ENCODE measurements at regions not wholly inside any gene's neighbourhood (a gene's known extent, or its start where the extent isn't known, plus 50 kb on each side); places are given as distances from the start of the nearest gene placed in this dataset.
"Not testable (repeated sequence)": the region's sequence is repeated elsewhere in the genome, so short reads cannot be mapped to it uniquely, and the experiment has no call there.

DNA sequence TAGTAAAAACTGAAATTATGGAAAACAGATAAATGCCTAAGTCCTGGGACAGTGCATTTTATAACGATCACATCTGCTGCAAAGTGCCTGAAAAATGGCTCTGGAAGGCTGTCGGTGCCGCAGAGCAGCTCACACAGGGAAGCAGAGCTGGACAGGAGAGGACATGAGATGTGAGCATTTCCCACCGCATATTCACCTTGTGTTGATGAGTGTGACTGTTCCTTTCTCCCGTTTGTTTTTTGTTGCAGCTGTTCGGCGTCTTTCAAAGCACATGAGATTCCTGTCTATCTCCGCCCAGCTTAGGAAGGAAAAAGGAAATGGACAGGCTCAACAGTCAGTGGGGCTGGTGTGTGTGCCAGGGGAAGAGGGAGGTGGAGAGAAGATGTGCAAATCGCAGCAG lies 164.9 kb upstream of the SEMA6A start:
- DNase-seq, result no peak
- peaks cover 0 to 4% of the 10 kb centered on the region in 2 donors for H3K36me3 Mint-ChIP-seq (ENCODE audit: insufficient read depth in 2 of 2)
- H3K4me1 Mint-ChIP-seq (ENCODE audit: low read depth), result no peaks in the 10 kb centered on the region
- ATAC-seq (replicated peaks in 1 of 2), result no peak
- peaks cover 7% of the 10 kb centered on the region for H3K27me3 Mint-ChIP-seq (ENCODE audit: low read depth)
- no peak overlapping the region for H3K27ac Mint-ChIP-seq
- H3K4me3 Mint-ChIP-seq, result no peak overlapping the region
- H3K9me3 Mint-ChIP-seq, result peaks cover 7 to 8% of the 10 kb centered on the region in 2 donors

GRCh38 chr5:116738615-116739261 lies 164.1 kb upstream of the SEMA6A start:
- H3K27ac Mint-ChIP-seq, result no peak overlapping the region
- no peak for DNase-seq
- no peaks in the 10 kb centered on the region for H3K4me1 Mint-ChIP-seq (ENCODE audit: low read depth)
- peaks cover 0 to 4% of the 10 kb centered on the region in 2 donors for H3K36me3 Mint-ChIP-seq (ENCODE audit: insufficient read depth in 2 of 2)
- peaks cover 7% of the 10 kb centered on the region for H3K27me3 Mint-ChIP-seq (ENCODE audit: low read depth)
- peaks cover 3 to 4% of the 10 kb centered on the region in 2 donors for H3K9me3 Mint-ChIP-seq
- no peak overlapping the region for H3K4me3 Mint-ChIP-seq
- ATAC-seq (replicated peaks in 1 of 2), result no peak

DNA sequence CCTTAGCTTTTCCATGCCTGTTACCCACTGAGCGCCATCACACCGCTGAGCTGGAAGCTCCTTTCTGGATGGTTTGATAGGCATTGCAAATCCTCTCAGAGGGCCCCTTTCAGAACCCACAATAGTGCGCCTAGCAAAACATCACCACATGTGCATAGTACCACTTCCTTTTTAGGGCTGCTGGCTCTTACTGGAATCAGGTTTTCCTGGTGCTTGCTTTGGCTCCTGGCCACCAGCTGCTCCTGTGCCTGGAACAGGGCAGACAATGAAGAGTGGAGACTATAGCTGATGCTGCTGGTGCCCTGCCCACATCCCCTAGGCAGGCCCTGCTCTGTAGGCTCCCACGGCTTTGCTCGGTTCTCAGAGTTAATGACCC lies 163.6 kb upstream of the SEMA6A start:
- H3K9me3 Mint-ChIP-seq, result no peaks in the 10 kb centered on the region
- no peak overlapping the region for H3K27ac Mint-ChIP-seq
- no peaks in the 10 kb centered on the region for H3K36me3 Mint-ChIP-seq (ENCODE audit: insufficient read depth in 2 of 2)
- peaks cover 7% of the 10 kb centered on the region for H3K27me3 Mint-ChIP-seq (ENCODE audit: low read depth)
- ATAC-seq (replicated peaks in 1 of 2), result no peak
- no peak overlapping the region for H3K4me3 Mint-ChIP-seq
- no peaks in the 10 kb centered on the region for H3K4me1 Mint-ChIP-seq (ENCODE audit: low read depth)
- DNase-seq, result no peak

DNA sequence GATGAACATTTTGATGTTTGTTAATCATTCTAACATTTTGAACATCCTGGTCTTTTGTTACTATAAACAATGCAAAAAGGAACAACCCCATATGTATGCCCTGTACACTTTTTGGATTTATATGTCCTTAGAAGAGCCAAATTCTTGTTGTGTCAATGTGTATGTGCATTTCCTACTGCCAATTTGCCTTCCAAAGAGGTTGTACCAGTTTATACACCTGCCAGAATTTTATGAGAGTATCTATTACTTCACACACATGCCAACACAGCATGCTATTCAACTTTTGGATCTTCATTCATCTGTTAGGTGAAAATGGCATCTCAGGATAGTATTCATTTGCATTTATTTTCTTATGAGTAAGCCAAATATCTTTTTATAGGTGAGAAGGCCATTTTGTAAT lies 162.0 kb upstream of the SEMA6A start:
- DNase-seq (no peak), ATAC-seq (replicated peaks in 1 of 2) (no peak)
- H3K27ac Mint-ChIP-seq, result no peak overlapping the region
- H3K27me3 Mint-ChIP-seq (ENCODE audit: low read depth), result peaks cover 7% of the 10 kb centered on the region
- H3K9me3 Mint-ChIP-seq, result no peaks in the 10 kb centered on the region
- H3K36me3 Mint-ChIP-seq (ENCODE audit: insufficient read depth in 2 of 2), result no peaks in the 10 kb centered on the region
- H3K4me1 Mint-ChIP-seq (ENCODE audit: low read depth), result no peaks in the 10 kb centered on the region
- no peak overlapping the region for H3K4me3 Mint-ChIP-seq

DNA sequence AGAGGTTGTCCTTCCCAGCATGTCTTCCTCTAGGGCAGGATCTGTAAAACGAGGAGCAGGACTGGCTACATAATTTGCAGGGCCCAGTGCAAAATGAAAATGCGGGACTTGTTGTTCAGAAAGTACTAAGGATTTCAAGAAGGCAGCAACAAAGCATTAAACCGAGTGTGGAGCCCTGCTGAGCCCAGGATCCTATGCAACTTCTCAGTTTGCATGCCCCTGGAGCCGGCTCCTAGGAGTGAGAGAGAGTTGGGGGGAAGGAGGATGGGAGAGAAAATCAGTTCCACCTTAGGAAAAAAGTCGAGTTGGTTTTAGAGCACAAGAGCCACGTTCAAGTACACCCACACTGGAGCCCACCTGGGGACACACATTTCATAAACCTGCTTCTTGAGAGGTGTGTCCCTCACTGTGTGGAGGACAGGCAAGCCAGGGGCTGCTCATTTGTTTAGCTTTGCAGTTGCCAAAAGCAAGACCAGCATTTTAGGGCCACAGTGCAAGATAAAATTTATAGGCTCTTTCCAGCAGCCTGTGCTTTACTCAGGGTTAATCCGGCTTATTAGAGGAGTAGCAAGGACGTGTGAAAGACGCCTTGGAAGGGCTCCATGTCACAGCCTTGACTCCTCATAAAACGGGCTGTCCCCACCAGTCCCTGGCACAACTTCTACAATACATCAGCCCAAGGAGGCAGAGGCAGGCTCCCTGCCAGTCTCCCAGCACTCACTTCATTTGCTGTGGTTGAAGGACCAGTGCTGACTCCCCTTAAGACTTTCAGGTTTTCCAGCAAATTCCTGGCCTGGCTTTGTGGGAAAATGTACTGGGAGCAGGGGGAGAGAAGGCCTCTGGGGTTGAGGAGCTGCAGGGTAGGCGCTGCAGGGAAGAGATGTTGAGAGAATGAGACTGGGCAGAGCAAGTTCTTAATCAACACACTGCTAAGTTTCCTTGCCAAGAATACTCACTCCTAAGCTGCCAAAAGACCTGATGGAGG lies 159.7 kb upstream of the SEMA6A start:
- ATAC-seq (replicated peaks in 1 of 2) (no peak), DNase-seq (no peak)
- H3K36me3 Mint-ChIP-seq (ENCODE audit: insufficient read depth in 2 of 2), result no peaks in the 10 kb centered on the region
- H3K27ac Mint-ChIP-seq, result no peak overlapping the region
- no peaks in the 10 kb centered on the region for H3K4me1 Mint-ChIP-seq (ENCODE audit: low read depth)
- H3K27me3 Mint-ChIP-seq (ENCODE audit: low read depth), result peaks cover under 1% of the 10 kb centered on the region
- H3K4me3 Mint-ChIP-seq, result no peak overlapping the region
- no peaks in the 10 kb centered on the region for H3K9me3 Mint-ChIP-seq

- H3K27ac Mint-ChIP-seq, result no peak overlapping the region
- no peaks in the 10 kb centered on the region for H3K9me3 Mint-ChIP-seq
- DNase-seq, result no peak
Measured at GRCh38 chr5:116732591-116732990, 158.0 kb upstream of the SEMA6A start.

GRCh38 chr5:116731432-116731831 lies 156.8 kb upstream of the SEMA6A start:
- DNase-seq, result no peak
- Mint-ChIP-seq H3K27me3 (ENCODE audit: low read depth) (no peaks in the 10 kb centered on the region), H3K4me3 (no peak overlapping the region), H3K27ac (no peak overlapping the region), H3K36me3 (ENCODE audit: insufficient read depth in 2 of 2) (no peaks in the 10 kb centered on the region), H3K9me3 (no peaks in the 10 kb centered on the region), H3K4me1 (ENCODE audit: low read depth) (no peaks in the 10 kb centered on the region)
- ATAC-seq (replicated peaks in 1 of 2), result no peak

More at GRCh38 chr5:116732591-116732990, 158.0 kb upstream of the SEMA6A start:
- Mint-ChIP-seq H3K36me3 (ENCODE audit: insufficient read depth in 2 of 2) (no peaks in the 10 kb centered on the region), H3K4me1 (ENCODE audit: low read depth) (no peaks in the 10 kb centered on the region), H3K27me3 (ENCODE audit: low read depth) (no peaks in the 10 kb centered on the region), H3K4me3 (no peak overlapping the region)
- ATAC-seq (replicated peaks in 1 of 2), result no peak

GRCh38 chr5:116730706-116731105 lies 156.1 kb upstream of the SEMA6A start:
- H3K4me1 Mint-ChIP-seq (ENCODE audit: low read depth), result no peaks in the 10 kb centered on the region
- ATAC-seq (replicated peaks in 1 of 2), result no peak
- no peak overlapping the region for H3K4me3 Mint-ChIP-seq

DNA sequence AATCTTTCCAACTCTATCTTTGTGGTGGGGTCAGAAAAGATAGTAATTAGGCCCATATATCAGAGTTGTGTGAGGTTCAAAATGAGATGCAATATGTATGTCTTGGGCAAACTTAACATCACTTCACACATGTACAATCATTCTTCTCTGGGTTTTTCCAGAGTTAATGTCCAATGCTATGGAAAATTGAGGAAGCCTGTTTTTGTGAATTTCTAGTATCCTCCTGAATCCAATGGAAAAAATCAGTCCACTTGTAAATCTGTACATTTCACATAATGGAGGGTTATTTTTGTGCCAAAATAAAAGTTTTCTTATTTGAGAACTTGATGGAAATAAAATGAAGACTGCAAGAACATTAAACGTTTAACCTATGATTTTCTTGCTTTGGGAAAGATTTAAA lies 155.6 kb upstream of the SEMA6A start:
- DNase-seq (no peak), ATAC-seq (replicated peaks in 1 of 2) (no peak)
- H3K27me3 Mint-ChIP-seq (ENCODE audit: low read depth), result no peaks in the 10 kb centered on the region
- H3K4me3 Mint-ChIP-seq, result no peak overlapping the region
- H3K36me3 Mint-ChIP-seq (ENCODE audit: insufficient read depth in 2 of 2), result no peaks in the 10 kb centered on the region
- no peaks in the 10 kb centered on the region for H3K9me3 Mint-ChIP-seq
- no peak overlapping the region for H3K27ac Mint-ChIP-seq
- no peaks in the 10 kb centered on the region for H3K4me1 Mint-ChIP-seq (ENCODE audit: low read depth)

More at GRCh38 chr5:116730706-116731105, 156.1 kb upstream of the SEMA6A start:
- Mint-ChIP-seq H3K9me3 (no peaks in the 10 kb centered on the region), H3K36me3 (ENCODE audit: insufficient read depth in 2 of 2) (no peaks in the 10 kb centered on the region), H3K27me3 (ENCODE audit: low read depth) (no peaks in the 10 kb centered on the region), H3K27ac (no peak overlapping the region)
- no peak for DNase-seq

GRCh38 chr5:116727248-116727647 lies 152.6 kb upstream of the SEMA6A start:
- ATAC-seq (replicated peaks in 1 of 2) (no peak), DNase-seq (no peak)
- Mint-ChIP-seq H3K36me3 (ENCODE audit: insufficient read depth in 2 of 2) (no peaks in the 10 kb centered on the region), H3K4me1 (ENCODE audit: low read depth) (no peaks in the 10 kb centered on the region), H3K9me3 (no peaks in the 10 kb centered on the region), H3K4me3 (no peak overlapping the region), H3K27ac (no peak overlapping the region), H3K27me3 (ENCODE audit: low read depth) (no peaks in the 10 kb centered on the region)

DNA sequence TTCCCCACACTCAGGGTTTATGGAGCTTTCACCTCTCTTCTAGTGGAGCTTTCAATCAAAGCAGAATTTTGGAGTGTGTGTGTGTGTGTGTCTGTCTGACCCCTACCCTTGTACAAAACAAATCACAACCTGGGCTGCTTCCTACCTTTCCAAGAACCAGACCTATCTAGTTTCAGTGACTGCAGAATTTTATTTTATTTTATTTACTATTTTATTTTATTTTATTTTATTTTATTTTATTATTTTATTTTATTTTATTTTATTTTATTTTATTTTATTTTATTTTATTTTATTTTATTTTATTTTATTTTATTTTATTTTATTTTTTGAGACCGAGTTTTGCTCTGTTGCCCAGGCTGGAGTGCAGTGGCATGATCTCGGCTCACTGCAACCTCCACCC lies 151.6 kb upstream of the SEMA6A start:
- H3K9me3 Mint-ChIP-seq; H3K4me1 Mint-ChIP-seq (ENCODE audit: low read depth); H3K4me3 Mint-ChIP-seq; H3K27me3 Mint-ChIP-seq (ENCODE audit: low read depth); ATAC-seq (replicated peaks in 1 of 2); H3K36me3 Mint-ChIP-seq (ENCODE audit: insufficient read depth in 2 of 2); H3K27ac Mint-ChIP-seq; DNase-seq: not testable (repeated sequence)

- Mint-ChIP-seq H3K4me3 (no peak overlapping the region), H3K27ac (no peak overlapping the region), H3K4me1 (ENCODE audit: low read depth) (no peaks in the 10 kb centered on the region), H3K9me3 (no peaks in the 10 kb centered on the region), H3K36me3 (ENCODE audit: insufficient read depth in 2 of 2) (no peaks in the 10 kb centered on the region), H3K27me3 (ENCODE audit: low read depth) (no peaks in the 10 kb centered on the region)
- ATAC-seq (replicated peaks in 1 of 2), result no peak
- DNase-seq, result no peak
Measured at GRCh38 chr5:116724971-116725370, 150.3 kb upstream of the SEMA6A start.

DNA sequence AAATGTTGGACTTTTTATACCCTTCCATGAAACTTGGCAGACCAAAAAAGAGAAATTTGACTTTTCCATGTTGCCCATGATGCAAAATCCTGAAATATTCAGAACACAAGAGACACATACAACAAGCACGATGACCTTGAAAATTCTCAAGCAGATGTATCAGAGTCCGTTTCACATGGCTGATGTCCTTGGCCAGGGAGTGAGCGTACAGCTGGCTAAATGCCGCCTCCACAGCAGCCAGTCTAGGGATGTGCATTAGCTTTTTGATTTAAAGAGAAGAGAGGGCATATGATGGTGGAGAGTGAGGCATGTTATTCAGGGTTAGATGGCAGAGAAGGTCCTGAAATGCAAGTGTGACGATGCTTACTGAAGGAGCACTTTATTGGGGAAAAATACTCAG lies 148.0 kb upstream of the SEMA6A start:
- no peak overlapping the region for H3K4me3 Mint-ChIP-seq
- no peaks in the 10 kb centered on the region for H3K4me1 Mint-ChIP-seq (ENCODE audit: low read depth)
- no peak for DNase-seq
- no peaks in the 10 kb centered on the region for H3K36me3 Mint-ChIP-seq (ENCODE audit: insufficient read depth in 2 of 2)
- H3K27me3 Mint-ChIP-seq (ENCODE audit: low read depth), result no peaks in the 10 kb centered on the region
- no peaks in the 10 kb centered on the region for H3K9me3 Mint-ChIP-seq
- no peak overlapping the region for H3K27ac Mint-ChIP-seq
- ATAC-seq (replicated peaks in 1 of 2), result no peak

All from activated T-cell treated with anti-CD3 and anti-CD28 coated beads, Interleukin-2, amount 50 U/mL, for 72 hours (primary cell).